HG02588 (cell line): ENCODE measurements at regions not wholly inside any gene's neighbourhood (a gene's known extent, or its start where the extent isn't known, plus 50 kb on each side); places are given as distances from the start of the nearest gene placed in this dataset.
"Not testable (repeated sequence)": the region's sequence is repeated elsewhere in the genome, so short reads cannot be mapped to it uniquely, and the experiment has no call there.

Source experiments
- ATAC-seq: cut with Tn5 transposase; IDR thresholded peaks from one replicate; pipeline ENCODE4 v1.9.1; 2021; ENCODE audit warnings: mild to moderate bottlenecking, moderate library complexity; ENCODE audit not compliant: unreplicated experiment

- no peak for ATAC-seq
These were observed 151.5 kb upstream of the STMND1 start for GRCh38 chr6:16950302-16950701.

DNA sequence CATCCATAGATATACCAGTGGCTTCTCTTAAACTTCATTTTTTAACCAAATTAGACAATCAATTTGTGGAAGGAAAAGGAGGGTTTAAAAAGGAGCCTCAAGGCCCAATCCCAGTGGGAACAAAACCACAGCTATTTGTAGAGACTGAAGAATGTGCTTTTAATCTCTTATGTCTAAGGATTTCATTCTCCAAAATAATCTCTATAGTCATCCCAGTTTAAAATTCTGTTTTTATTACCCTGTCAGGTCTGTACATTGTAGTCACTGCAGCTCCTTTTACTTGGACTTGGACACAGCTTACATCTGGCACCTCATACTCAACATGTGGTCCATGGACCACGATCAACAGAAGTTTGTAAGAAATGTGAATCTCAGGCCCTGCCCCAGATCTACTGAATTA lies 152.1 kb upstream of the STMND1 start:
- ATAC-seq, result no peak

DNA sequence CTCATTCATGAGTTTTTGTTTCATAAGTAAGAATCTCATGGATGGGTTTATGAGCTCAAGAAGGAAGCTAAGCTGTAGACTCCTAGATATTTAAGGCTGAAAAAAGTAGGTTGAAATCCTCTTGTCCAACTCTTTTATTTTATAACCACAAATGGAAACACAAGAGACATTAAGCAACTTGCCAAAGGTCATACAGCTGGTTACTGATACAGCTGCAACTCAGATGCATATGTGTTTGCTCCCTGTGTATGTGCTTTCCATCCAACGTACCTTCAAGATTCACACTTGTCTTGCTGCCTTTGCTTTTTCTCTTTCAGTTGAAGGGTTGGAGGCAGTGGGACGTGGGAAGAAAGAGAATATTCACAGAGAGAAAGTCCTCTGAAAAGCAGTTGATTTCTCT lies 153.5 kb upstream of the STMND1 start:
- ATAC-seq, result no peak

- no peak for ATAC-seq
These were observed 154.4 kb upstream of the STMND1 start for GRCh38 chr6:16947375-16948015.

DNA sequence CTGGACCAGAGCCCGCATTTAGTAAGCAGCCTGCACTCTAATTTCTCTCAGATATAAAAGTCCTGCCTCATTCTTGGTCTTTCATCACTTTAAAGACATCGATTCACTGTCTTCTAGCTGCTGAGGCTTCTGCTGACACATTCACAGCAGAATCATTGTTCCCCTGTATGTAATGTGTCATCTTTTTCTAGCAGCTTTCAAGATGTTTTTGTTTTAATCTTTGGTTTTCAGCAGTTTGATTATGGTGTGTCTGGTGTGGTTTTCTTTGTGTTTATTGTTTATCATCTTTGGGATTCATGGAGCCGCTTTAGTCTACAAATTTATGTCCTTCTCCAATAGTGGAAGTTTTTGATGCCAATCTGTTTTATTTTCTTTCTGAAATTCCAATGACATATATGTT lies 157.3 kb upstream of the STMND1 start:
- ATAC-seq, result no peak

- ATAC-seq, result no peak
These were observed 162.0 kb upstream of the STMND1 start for GRCh38 chr6:16939839-16940238.

DNA sequence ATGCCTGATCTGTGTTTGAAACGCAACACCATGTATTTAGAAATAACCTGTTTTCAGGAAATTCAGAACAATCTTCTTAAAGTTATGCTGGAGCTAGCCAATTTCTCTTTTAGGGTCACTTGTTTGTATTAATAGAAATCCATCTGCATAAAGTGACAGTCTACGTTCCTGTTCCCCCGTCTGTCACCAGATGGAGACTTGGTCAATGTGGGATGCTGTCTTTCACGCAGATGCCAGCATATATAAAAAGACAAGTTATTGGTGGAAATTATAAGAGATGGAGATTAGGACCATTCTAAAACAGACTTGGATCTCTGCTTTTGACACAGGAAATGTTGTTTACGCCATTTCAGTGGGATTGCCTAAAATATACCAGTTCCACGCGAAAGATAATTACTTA lies 162.5 kb upstream of the STMND1 start:
- no peak for ATAC-seq

GRCh38 chr6:16936893-16937292 lies 165.0 kb upstream of the STMND1 start:
- no peak for ATAC-seq

- no peak for ATAC-seq
These were observed 167.9 kb upstream of the STMND1 start for GRCh38 chr6:16933961-16934360.

- no peak for ATAC-seq
These were observed 168.3 kb upstream of the STMND1 start for GRCh38 chr6:16933532-16933931.

DNA sequence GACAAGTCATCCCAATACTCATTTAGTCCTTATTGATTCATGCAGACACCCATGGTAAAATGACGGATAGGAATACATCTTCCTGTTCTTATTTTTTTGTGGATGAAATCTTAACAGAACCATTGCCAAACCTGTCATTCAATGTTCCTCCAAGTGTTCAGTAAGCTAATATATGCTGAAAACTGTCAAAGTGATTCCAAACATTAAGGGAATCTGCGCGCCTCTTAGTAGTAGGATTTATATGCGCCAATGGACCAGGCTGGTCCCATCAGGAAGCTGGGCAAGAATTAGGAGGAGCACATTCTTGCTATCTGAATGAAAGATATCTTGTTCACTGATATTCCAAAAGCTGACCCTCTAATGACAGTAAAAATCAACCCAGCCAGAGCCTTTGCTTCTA lies 168.9 kb upstream of the STMND1 start:
- ATAC-seq, result no peak

- ATAC-seq, result not testable (repeated sequence)
These were observed 169.8 kb upstream of the ATXN1 start for GRCh38 chr6:16931079-16931478.

DNA sequence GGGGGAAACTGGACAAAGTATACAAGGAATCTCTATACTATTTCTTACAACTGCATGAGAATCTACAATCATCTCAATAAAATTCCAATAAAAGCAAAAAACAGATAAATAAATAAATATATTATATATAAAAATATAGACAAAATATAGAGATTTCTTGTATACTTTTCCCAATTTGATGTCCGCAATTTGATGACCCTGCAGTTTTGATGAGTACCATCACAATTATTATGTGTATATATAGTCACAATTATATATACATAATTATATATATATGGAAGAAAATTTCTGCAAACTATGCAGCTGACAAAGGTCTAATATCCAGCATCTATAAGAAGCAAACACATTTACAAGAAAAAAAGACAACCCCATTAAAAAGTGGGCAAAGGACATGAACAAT lies 169.2 kb upstream of the ATXN1 start:
- ATAC-seq, result no peak

GRCh38 chr6:16929809-16930208 lies 168.5 kb upstream of the ATXN1 start:
- no peak for ATAC-seq

- no peak for ATAC-seq
These were observed 167.1 kb upstream of the ATXN1 start for GRCh38 chr6:16928387-16928786.

DNA sequence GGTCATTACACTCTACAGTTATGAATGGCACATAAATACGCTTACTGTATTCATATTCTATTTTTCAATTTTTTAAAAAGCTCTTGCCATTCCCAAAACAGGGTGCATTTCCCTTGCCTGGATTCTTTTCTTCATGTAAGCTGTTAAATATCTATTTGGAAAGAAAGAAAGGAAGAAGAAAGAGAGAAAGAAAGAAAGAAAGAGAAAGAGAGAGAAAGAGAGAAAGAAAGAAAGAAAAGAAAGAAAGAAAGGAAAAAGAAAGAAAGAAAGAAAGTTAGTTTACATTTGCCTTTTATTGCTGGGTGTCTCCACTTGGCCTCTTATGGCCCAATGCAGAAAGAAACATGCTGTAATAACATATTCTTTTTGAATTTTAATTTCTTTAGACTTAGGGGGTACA lies 165.9 kb upstream of the ATXN1 start:
- ATAC-seq, result no peak

DNA sequence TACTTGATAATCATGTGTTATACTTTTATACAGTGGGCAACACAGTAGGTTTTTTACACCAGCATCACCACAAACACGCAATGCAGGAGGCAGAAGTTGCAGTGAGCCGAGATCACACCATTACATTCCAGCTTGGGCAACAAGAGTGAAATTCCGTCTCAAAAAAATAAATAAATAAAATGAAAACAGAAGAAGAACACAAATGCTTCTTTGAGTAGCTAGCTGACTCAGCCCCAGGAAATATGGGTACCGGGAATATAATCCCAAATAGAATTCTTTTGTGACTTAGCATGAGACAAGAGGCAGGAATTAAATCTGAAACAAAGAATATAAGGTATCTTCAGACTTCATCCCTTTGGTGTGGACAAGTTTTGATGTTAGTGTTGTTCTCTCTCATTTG lies 164.2 kb upstream of the ATXN1 start:
- ATAC-seq, result no peak

DNA sequence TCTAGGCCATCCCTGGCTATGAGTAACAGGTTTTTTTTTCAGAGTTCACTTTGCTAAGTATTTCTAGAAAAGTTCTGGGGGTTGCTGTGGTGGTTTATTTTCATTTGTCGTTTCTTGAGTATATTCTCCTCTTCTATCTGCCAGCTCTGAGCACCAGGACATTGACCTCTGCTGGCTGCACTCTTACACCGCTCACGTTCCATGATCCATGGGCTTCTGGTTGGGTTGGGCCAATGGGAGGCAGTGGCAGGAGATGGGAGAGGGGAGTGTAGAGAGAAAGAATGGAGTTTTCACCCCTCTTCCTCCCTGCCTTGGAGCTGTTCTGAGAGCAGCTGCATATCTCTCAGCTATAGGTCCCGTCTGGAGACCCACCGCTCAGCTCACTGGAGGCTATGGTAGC lies 161.0 kb upstream of the ATXN1 start:
- ATAC-seq, result no peak

GRCh38 chr6:16921399-16922110 lies 160.3 kb upstream of the ATXN1 start:
- no peak for ATAC-seq

DNA sequence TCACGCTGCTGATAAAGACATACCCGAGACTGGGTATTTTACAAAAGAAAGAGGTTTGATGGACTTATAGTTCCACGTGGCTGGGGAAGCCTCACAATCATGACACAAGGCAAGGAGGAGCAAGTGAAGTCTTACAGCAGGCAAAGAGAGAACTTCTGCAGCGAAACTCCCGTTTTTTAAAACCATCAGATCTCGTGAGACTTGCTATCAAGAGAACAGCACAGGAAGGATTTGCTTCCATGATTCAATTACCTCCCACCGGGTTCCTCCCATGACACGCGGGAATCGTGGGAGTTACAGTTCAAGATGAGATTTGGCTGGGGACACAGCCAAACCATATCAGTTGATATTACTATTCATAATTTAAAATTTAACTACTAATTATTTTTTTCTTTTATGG lies 157.3 kb upstream of the ATXN1 start:
- ATAC-seq, result no peak

DNA sequence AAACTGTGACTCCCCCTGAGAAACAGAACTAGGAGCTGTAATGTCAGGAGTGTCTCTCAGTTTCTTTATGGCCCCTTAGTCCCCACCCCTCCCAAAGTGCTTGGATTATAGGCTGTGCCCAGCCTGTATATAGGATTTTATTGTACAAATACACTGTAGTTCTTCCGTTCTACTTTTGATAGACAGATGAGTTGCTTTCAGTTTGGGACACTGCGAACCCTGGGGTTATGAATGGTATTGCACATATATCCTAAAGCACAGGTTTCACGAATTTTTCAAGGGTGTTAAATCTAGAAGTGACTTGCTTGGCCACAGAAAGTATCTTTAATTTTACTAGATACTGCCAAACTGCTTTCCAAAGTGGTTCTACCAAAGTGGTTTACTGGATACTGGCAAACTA lies 152.9 kb upstream of the ATXN1 start:
- ATAC-seq, result no peak

DNA sequence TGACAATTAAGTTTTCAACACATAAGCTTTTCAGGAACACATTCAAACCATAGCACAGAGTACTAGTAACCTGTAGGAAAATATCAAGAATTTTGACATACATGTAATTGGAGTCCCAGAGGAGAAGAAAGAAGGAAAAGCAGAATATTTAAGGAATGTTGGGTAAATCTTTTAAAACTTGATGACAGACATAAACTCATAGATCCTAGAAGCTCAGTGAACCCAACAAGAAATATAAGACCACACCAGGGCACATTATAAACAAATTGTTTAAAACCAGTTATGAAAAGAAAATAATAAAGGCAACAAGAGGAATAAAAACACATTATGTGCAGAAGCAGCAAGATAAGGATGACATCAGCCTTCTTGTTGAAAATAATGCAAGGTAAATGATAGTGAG lies 151.5 kb upstream of the ATXN1 start:
- ATAC-seq, result no peak

DNA sequence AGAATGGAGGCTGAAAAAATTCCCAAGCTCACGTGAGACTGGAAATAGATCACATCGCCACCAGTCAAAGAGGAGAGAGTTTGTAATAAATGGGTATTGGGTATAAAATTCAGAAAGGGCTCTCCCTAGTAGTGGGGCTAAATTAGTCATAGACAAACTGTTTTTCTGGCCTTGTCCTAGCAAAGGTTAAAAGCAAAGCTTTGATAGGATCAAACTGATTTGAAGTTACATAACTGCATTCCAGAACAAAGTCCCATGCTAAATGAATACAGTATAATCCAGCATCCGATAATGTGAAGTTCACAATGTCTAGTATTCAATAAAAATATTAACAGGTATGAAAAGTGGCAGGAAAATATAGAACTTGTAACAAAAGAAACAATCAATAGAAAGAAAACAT lies 149.8 kb upstream of the ATXN1 start:
- ATAC-seq, result no peak
